HG03354 (cell line): ENCODE measurements at regions not wholly inside any gene's neighbourhood (a gene's known extent, or its start where the extent isn't known, plus 50 kb on each side); places are given as distances from the start of the nearest gene placed in this dataset.
"Not testable (repeated sequence)": the region's sequence is repeated elsewhere in the genome, so short reads cannot be mapped to it uniquely, and the experiment has no call there.

Source experiments
- ATAC-seq: cut with Tn5 transposase; IDR thresholded peaks from one replicate; pipeline ENCODE4 v1.9.1; 2021; ENCODE audit warnings: mild to moderate bottlenecking; ENCODE audit not compliant: unreplicated experiment, poor library complexity, severe bottlenecking

GRCh38 chrX:40879172-40879571, 143.8 kb upstream of the MED14 start:
- not testable (repeated sequence) for ATAC-seq

- no peak for ATAC-seq
Measured at GRCh38 chrX:40880712-40881111, 145.4 kb upstream of the MED14 start.

GRCh38 chrX:40883021-40883619, 147.8 kb upstream of the MED14 start:
- ATAC-seq, result no peak

DNA sequence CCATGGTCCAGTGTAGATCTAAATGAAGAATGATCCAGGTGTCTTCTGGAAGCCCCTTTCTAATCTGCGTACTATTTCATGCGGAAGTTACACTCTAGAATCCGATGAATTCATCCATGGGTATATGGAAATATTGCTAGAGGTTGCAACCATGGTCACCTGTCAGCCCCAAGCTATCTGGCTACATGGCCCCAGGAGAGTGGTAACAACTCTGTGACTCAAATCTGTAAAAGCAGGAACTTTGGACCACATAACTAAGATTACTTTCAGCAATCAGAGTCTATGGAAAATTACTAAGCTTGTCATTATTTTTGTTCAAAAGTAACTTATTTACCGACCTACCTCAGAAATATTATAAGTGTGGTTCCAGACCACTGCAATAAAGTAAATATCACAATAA, 150.6 kb upstream of the MED14 start:
- no peak for ATAC-seq

DNA sequence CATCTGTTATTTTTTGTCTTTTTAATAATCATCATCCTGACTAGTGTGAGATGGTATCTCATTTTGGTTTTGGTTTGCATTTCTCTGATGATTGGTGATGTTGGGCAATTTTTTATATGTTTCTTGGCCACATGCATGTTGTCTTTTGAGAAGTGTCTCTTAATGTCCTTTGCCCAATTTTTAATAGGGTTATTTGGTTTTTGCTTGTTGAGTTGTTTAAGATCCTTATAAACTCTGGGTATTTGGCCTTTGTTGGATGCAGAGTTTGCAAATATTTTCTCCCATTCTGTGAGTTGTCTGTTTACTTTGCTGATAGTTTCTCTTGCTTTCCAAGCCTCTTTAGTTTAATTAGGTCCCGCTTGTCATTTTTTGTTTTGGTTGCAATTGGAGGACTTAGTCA, 152.1 kb upstream of the MED14 start:
- ATAC-seq, result no peak

GRCh38 chrX:40891798-40892197, 156.5 kb upstream of the MED14 start:
- no peak for ATAC-seq

DNA sequence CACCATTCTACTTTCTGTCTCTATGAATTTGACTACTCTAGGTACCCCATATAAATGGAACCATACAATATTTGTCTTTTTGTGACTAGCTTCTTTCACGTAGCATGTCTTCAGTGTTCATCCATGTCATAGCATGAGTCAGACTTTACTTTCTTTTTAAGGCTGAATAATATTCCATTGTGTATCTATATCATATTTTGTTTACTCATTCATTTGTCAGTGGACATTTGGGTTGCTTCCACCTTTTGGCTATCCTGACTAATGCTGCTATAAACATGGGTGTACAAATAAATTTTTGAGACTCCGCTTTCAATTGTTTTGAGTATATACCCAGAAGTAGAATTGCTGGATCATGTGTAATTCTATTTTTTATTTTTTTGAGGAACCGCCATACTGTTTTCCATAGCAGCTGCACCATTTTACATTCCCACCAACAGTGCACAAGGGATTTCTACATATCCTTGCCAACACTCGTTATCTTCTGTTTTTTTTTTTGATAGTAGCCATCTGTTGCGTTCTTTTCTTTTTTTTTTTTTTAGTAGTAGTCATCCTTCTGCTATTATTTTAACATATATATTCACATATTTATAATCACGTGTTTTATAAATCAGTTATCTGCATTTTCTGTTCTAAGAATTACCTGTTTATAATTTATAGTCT, 158.0 kb upstream of the MED14 start:
- ATAC-seq, result no peak

DNA sequence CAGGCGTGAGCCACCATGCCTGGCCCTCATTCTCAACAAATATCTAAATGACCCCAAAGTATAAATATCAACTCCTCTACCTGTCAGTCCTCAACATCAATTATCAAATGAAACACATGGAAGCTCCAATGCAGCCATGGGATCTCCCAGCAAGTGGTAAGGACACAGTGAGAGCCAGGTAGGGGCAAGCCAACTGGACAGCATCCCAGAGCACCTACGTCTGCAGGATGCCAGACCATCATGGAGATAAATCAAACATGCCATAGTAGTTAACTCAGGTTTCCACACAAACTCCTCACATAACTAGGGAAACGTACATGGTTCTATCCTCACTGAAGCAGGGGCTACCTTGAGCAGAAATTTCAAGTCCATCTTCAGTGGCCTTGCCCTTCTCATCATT, 159.9 kb upstream of the MED14 start:
- no peak for ATAC-seq

DNA sequence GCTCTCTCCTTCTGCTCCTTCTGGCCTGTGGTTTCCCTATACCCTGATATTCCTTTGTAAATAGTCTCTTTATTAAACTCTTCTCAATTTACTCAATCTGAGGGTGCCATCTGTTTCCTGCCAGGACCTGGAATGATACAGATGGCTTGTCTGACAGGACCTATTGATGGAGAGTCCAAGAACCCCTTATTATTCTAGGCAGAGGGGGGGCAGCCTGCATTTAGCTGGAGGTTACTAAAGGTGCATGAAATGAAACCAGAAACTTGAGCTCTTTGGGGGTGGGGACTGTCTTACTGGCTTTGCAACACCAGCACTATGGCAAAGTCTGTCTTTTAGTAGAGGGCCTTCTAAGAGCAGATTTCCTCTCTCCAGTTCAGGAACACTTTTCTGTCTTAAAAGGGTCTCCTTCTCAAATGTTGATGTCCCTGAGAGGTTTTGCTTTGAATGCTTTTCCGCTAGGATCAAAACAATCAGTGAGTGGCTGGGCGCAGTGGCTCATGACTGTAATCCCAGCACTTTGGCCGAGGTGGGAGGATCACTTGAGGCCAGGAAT, 162.5 kb upstream of the MED14 start:
- ATAC-seq, result no peak

- not testable (repeated sequence) for ATAC-seq
Measured at GRCh38 chrX:40904739-40905138, 169.4 kb upstream of the MED14 start.

DNA sequence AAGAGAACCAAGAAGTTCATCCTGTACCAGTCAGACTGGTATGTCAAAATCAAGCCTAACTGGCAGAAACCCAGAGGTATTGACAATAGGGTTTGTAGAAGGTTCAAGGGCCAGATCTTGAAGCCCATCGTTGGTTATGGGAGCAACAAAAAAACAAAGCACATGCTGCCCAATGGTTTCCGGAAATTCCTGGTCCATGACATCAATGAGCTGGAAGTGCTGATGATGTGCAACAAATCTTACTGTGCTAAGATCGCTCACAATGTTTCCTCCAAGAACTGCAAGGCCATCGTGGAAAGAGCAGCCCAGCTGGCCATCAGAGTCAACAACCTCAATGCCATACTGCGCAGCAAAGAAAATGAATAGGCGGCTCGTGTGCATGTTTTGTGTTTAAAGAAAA, 172.7 kb upstream of the MED14 start:
- ATAC-seq, result no peak

DNA sequence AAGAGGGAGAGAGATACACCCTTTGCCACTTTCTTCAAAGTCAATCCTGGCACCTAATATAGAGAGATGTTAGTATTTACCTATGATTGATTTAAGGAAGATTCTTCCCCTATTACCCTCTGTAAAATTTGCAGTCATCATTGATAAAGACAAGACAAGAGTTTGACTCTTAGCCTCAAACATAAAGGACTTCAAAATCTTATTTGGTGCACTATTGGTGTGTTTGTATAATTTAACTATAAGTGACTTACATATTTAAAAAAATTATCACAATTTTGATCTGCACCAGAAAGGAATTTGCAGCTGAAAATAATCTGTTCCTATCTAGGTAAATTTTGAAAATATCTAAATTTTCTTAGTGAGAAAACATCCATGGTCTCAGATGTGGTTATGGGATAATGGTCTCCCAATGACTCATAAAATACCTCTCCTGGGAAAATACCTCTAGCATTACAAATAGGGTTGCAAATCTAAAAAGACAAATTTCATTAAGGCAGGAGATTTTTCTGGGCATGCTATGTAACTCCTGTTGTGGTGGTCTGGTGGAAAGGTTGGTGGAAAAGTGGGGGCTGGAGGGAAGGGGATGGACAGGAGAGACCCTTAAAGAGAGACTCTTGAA, 173.6 kb upstream of the MED14 start:
- ATAC-seq, result no peak

- no peak for ATAC-seq
Measured at GRCh38 chrX:40912166-40912565, 173.1 kb upstream of the USP9X start.

GRCh38 chrX:40912576-40912975, 172.7 kb upstream of the USP9X start:
- ATAC-seq, result no peak

GRCh38 chrX:40920351-40920750, 164.9 kb upstream of the USP9X start:
- no peak for ATAC-seq

GRCh38 chrX:40922307-40922706, 162.9 kb upstream of the USP9X start:
- no peak for ATAC-seq

- ATAC-seq, result not testable (repeated sequence)
Measured at GRCh38 chrX:40926739-40927427, 158.4 kb upstream of the USP9X start.

DNA sequence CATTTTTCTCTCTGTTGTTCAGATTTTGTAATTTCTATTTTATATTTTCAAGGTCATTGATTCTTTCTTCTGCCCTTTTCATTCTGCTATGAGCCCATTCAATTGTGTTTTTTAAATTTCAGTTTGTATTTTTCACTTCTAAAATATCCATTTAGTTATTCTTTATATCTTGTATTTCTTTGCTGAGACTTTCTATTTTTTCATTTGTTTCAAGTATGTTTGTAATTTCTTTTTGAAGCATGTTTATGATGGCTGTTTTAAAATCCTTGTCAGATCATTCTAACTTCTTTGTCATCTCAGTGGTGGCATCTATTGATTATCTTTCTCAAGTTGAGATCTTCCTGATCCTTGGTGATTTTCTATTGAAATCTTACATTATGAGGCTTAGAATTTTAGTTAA, 157.2 kb upstream of the USP9X start:
- ATAC-seq, result no peak

- no peak for ATAC-seq
Measured at GRCh38 chrX:40931921-40932320, 153.3 kb upstream of the USP9X start.

DNA sequence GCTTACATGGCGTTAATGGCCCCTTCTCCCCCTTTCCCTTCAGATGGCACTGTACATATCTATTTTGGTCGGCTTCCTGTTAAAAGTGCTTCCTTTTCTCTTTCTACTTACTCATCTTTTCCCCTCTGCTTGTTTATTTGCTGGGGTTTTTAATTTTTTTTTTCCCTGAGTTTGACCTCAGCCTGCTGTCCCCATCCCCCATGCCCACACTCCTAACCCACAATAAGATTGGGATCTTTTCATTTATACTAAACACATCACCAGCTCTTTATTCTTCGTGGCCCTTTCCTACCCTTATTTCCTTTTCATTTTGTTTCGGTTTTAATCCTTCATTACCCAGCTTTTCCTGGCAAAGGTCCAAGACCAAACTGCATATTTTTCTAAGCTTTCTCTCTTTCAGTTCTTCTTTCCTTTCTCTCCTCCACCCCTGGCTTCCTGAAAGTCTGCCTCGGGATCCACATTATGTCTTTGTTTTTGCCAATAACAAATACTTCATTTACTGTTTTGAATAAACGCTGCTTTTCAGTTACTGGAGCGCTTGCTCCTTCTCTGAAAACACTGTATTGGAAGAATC, 152.0 kb upstream of the USP9X start:
- ATAC-seq, result no peak
